HEK293 (cell line): ENCODE measurements at regions not wholly inside any gene's neighbourhood (a gene's known extent, or its start where the extent isn't known, plus 50 kb on each side); places are given as distances from the start of the nearest gene placed in this dataset.

ENCODE experiments used
- CTCF ChIP-seq: fragments of 450-650 bp; formaldehyde crosslinking; IDR thresholded peaks from 2 replicates; pipeline ENCODE4 v1.5.1; 2016; ENCODE audit warnings: missing biosample characterization, missing genetic modification characterization
- PRDM1 ChIP-seq: fragments of 450-650 bp; formaldehyde crosslinking; IDR thresholded peaks from 2 replicates; pipeline ENCODE4; 2016; ENCODE audit warnings: missing biosample characterization, missing genetic modification characterization
- ZNF223 ChIP-seq: fragments of 450-650 bp; formaldehyde crosslinking; IDR thresholded peaks from 2 replicates; pipeline ENCODE4 v1.5.1; 2016; ENCODE audit warnings: missing biosample characterization, missing genetic modification characterization
- ZNF302 ChIP-seq: fragments of 450-650 bp; formaldehyde crosslinking; IDR thresholded peaks from 2 replicates; pipeline ENCODE4 v1.5.1; 2016; ENCODE audit warnings: missing biosample characterization, missing genetic modification characterization, low read depth
- ZNF311 ChIP-seq: fragments of 450-650 bp; formaldehyde crosslinking; IDR thresholded peaks from 2 replicates; pipeline ENCODE4 v1.5.1; 2017; ENCODE audit warnings: missing biosample characterization, missing genetic modification characterization, borderline replicate concordance
- ZNF335 ChIP-seq: fragments of 450-650 bp; formaldehyde crosslinking; conservative IDR thresholded peaks from 2 replicates; pipeline ENCODE4 v1.5.1; 2016; ENCODE audit warnings: missing biosample characterization, missing genetic modification characterization
- ZNF394 ChIP-seq: fragments of 450-650 bp; formaldehyde crosslinking; IDR thresholded peaks from 2 replicates; pipeline ENCODE4 v1.5.1; 2016; ENCODE audit warnings: missing biosample characterization, missing genetic modification characterization, mild to moderate bottlenecking, moderate library complexity, borderline replicate concordance
- ZNF416 ChIP-seq: fragments of 450-650 bp; formaldehyde crosslinking; IDR thresholded peaks from 2 replicates; pipeline ENCODE4 v1.5.1; 2016; ENCODE audit warnings: missing biosample characterization, missing genetic modification characterization
- ZNF624 ChIP-seq: fragments of 450-650 bp; formaldehyde crosslinking; IDR thresholded peaks from 2 replicates; pipeline ENCODE4 v1.5.1; 2017; ENCODE audit warnings: missing biosample characterization, missing genetic modification characterization
- ZNF785 ChIP-seq: fragments of 450-650 bp; formaldehyde crosslinking; IDR thresholded peaks from 2 replicates; pipeline ENCODE4 v1.5.1; 2016; ENCODE audit warnings: missing biosample characterization, missing genetic modification characterization

- TF ChIP-seq ZNF335 (tag by site-specific recombination) = no peak
- TF ChIP-seq CTCF (tag by site-specific recombination) = no peak
- TF ChIP-seq PRDM1 (tag by site-specific recombination) = no peak
- TF ChIP-seq ZNF223 = no peak
- TF ChIP-seq ZNF785 (tag by site-specific recombination) = no peak
- no peak for TF ChIP-seq ZNF394 (tag by site-specific recombination)
- no peak for TF ChIP-seq ZNF416 (tag by site-specific recombination)
- no peak for TF ChIP-seq ZNF302
- no peak for TF ChIP-seq ZNF311 (tag by site-specific recombination)
- no peak for TF ChIP-seq ZNF624
These were observed 969.2 kb upstream of the COX7C start for GRCh38 chr5:85648495-85648894.
